Panc1 (cell line): ENCODE measurements at regions not wholly inside any gene's neighbourhood (a gene's known extent, or its start where the extent isn't known, plus 50 kb on each side); places are given as distances from the start of the nearest gene placed in this dataset.

Source experiments
- ATAC-seq: fragments of 200-7000 bp; cut with Tn5 transposase; 2 replicates; pipeline ENCODE4 v1.9.1; 2020; ENCODE audit warnings: mild to moderate bottlenecking, moderate library complexity
- BruUV-seq: library from RNA; stranded (reverse); fragments of 400-500 nt; replicated peaks from 2 replicates; lab custom pipeline; 2021; lab: Mats Ljungman, UMichigan
- CTCF ChIA-PET: fragments of 300-600 bp; sonication (Branson Sonifier 250); formaldehyde crosslinking; loops from one replicate; lab custom pipeline; 2022; ENCODE audit warnings: antibody characterized with exemption; lab: Charles Lee
- POLR2A ChIA-PET: fragments of 300-600 bp; sonication (Branson Sonifier 250); formaldehyde crosslinking; loops from one replicate; lab custom pipeline; 2022; ENCODE audit warnings: antibody characterized with exemption; lab: Charles Lee
- DNase-seq: peaks from one replicate; pipeline ENCODE4 v3.0.0-alpha.2; 2010; ENCODE audit warnings: low read depth, low spot score
- H3K27ac ChIP-seq: 2 replicates; pipeline ENCODE4 v1.5.1; 2011; ENCODE audit warnings: mild to moderate bottlenecking, low read length, inconsistent platforms
- H3K27me3 ChIP-seq: fragments of 200-500 bp; sonication (Bioruptor generic); 2 replicates; pipeline ENCODE4 v1.6.0; 2014; ENCODE audit warnings: low read length, inconsistent platforms; ENCODE audit not compliant: control insufficient read depth, insufficient read depth
- H3K36me3 ChIP-seq: fragments of 200-500 bp; sonication (Bioruptor generic); 2 replicates; pipeline ENCODE4 v1.5.1; 2014; ENCODE audit warnings: inconsistent platforms, mild to moderate bottlenecking, low read length, moderate library complexity; ENCODE audit not compliant: control insufficient read depth, insufficient read depth
- H3K4me1 ChIP-seq: 2 replicates; pipeline ENCODE4 v1.5.1; 2011; ENCODE audit warnings: inconsistent platforms, mild to moderate bottlenecking, low read length, moderate library complexity; ENCODE audit not compliant: control insufficient read depth, insufficient read depth
- H3K4me3 ChIP-seq, 2 experiments: 2 replicates each; pipeline ENCODE4 v1.5.1; 2011 to 2012; ENCODE audit warnings: low read depth in 2 of 2, low read length in 2 of 2, mild to moderate bottlenecking in 2 of 2, inconsistent platforms in 1 of 2, moderate library complexity in 1 of 2
- H3K9me3 ChIP-seq: fragments of 200-500 bp; sonication (Bioruptor generic); 2 replicates; pipeline ENCODE4 v1.5.1; 2014; ENCODE audit warnings: low read depth, mild to moderate bottlenecking, inconsistent platforms, low read length, moderate library complexity; ENCODE audit not compliant: control insufficient read depth, insufficient read depth
- POLR2AphosphoS5 ChIP-seq: IDR thresholded peaks from 2 replicates; pipeline ENCODE4 v1.6.1; 2012; ENCODE audit warnings: mild to moderate bottlenecking, low read depth, low read length, moderate library complexity
- SIN3A ChIP-seq: IDR thresholded peaks from 2 replicates; pipeline ENCODE4 v1.6.1; 2012; ENCODE audit warnings: low read depth, mild to moderate bottlenecking, low read length, moderate library complexity, borderline replicate concordance; ENCODE audit not compliant: insufficient read depth
- TCF7L2 ChIP-seq: IDR thresholded peaks from 2 replicates; pipeline ENCODE4 v1.6.1; 2011; ENCODE audit warnings: mild to moderate bottlenecking, low read depth, low read length, inconsistent platforms
- in situ Hi-C: cut with HindIII; loops from 2 replicates; pipeline ENCODE4 v1.10.0; 2016; ENCODE audit warnings: low sequenced_read_pairs, low pct_unique_long_range_greater_than_20kb
- intact Hi-C: fragments of 100-400 bp; cut with micrococcal nuclease; formaldehyde crosslinking; loops from one replicate; pipeline ENCODE4 v1.10.0; 2022; ENCODE audit not compliant: unreplicated experiment
- TF ChIP-seq, protein P1 (sequence below), 2 experiments: IDR thresholded peaks; 2 replicates each; pipeline ENCODE4 v1.6.1; 2011 to 2012; ENCODE audit warnings: low read depth in 2 of 2, control low read depth in 1 of 2, low read length in 1 of 2, mild to moderate bottlenecking in 1 of 2, moderate library complexity in 1 of 2; ENCODE audit not compliant: insufficient read depth in 1 of 2
- TF ChIP-seq, protein P2 (sequence below): fragments of 450-650 bp; IDR thresholded peaks from 2 replicates; pipeline ENCODE4 v1.5.1; 2017; ENCODE audit warnings: mild to moderate bottlenecking

DNA sequence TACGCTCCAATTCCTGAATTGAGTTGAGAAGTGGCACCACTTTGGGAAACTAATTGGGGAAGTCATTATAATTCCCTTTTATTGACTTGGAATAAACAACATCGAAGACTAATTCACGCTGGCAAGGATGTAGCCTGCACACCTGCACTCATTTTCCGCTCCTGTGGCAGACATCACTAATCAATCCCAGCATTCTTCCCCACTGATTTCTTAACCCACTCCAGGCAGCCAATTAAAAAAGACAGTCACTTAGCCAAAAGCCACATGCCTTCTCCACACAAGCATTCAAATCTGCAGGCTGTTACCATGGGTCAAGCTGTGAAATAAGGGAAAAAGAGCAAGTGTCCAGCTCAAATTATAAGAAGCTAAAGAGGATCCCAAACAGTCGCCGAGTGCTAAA lies 68.2 kb upstream of the HRH2 start:
- in situ Hi-C loops: no loop called here
- POLR2A ChIA-PET: no interaction called here

DNA sequence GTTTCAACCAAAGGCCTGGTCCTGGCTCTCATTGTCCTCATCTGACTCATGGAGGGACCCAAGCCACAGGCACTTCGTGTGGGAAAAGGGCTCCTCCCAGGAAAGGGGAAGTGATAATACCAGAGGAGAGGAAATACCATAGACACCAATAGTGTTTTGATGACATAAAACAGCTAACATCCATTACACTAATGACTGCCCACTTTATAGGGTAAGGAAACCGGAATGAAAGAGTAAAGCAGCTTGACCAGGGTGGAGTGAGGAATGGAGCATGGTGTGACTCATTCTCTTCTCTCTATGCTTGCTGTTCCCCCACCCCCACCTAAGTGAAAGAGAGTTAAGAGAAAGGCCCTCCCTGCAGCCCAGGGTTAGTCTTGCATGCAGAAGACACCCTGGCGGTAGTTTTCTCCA lies 67.4 kb upstream of the HRH2 start:
- BruUV-seq: no TSS peak
- intact Hi-C loops: no loop called here
- H3K36me3 ChIP-seq: no peaks in the 10 kb centered on the region
- no peak for TF ChIP-seq POLR2AphosphoS5
- TF ChIP-seq, protein P1, sequence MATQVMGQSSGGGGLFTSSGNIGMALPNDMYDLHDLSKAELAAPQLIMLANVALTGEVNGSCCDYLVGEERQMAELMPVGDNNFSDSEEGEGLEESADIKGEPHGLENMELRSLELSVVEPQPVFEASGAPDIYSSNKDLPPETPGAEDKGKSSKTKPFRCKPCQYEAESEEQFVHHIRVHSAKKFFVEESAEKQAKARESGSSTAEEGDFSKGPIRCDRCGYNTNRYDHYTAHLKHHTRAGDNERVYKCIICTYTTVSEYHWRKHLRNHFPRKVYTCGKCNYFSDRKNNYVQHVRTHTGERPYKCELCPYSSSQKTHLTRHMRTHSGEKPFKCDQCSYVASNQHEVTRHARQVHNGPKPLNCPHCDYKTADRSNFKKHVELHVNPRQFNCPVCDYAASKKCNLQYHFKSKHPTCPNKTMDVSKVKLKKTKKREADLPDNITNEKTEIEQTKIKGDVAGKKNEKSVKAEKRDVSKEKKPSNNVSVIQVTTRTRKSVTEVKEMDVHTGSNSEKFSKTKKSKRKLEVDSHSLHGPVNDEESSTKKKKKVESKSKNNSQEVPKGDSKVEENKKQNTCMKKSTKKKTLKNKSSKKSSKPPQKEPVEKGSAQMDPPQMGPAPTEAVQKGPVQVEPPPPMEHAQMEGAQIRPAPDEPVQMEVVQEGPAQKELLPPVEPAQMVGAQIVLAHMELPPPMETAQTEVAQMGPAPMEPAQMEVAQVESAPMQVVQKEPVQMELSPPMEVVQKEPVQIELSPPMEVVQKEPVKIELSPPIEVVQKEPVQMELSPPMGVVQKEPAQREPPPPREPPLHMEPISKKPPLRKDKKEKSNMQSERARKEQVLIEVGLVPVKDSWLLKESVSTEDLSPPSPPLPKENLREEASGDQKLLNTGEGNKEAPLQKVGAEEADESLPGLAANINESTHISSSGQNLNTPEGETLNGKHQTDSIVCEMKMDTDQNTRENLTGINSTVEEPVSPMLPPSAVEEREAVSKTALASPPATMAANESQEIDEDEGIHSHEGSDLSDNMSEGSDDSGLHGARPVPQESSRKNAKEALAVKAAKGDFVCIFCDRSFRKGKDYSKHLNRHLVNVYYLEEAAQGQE (IDR thresholded peaks at IDR 0.05; ENCODE audit: insufficient read depth in 1 of 2, low read depth in 2 of 2, low read length in 1 of 2): no peak
- TF ChIP-seq, protein P2, sequence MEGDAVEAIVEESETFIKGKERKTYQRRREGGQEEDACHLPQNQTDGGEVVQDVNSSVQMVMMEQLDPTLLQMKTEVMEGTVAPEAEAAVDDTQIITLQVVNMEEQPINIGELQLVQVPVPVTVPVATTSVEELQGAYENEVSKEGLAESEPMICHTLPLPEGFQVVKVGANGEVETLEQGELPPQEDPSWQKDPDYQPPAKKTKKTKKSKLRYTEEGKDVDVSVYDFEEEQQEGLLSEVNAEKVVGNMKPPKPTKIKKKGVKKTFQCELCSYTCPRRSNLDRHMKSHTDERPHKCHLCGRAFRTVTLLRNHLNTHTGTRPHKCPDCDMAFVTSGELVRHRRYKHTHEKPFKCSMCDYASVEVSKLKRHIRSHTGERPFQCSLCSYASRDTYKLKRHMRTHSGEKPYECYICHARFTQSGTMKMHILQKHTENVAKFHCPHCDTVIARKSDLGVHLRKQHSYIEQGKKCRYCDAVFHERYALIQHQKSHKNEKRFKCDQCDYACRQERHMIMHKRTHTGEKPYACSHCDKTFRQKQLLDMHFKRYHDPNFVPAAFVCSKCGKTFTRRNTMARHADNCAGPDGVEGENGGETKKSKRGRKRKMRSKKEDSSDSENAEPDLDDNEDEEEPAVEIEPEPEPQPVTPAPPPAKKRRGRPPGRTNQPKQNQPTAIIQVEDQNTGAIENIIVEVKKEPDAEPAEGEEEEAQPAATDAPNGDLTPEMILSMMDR: no peak
- TF ChIP-seq TCF7L2: no peak
- TF ChIP-seq SIN3A: no peak
- H3K4me3 ChIP-seq: no peak overlapping the region
- ATAC-seq (no peak), DNase-seq (no peak)
- in situ Hi-C loops: no loop called here
- no peaks in the 10 kb centered on the region for H3K4me1 ChIP-seq
- H3K27me3 ChIP-seq: peaks cover 6% of the 10 kb centered on the region; the same call in 1 of the 2 replicates
- ChIA-PET CTCF (no interaction called here), POLR2A (no interaction called here)
- no peak overlapping the region for H3K27ac ChIP-seq
- H3K9me3 ChIP-seq: no peaks in the 10 kb centered on the region

More for the DNA sequence above, 68.2 kb upstream of the HRH2 start:
- no peak overlapping the region for H3K4me3 ChIP-seq
- intact Hi-C loops: no loop called here
- ATAC-seq: no peak
- H3K4me1 ChIP-seq: no peaks in the 10 kb centered on the region
- no peak for DNase-seq
- no peaks in the 10 kb centered on the region for H3K9me3 ChIP-seq
- BruUV-seq: no TSS peak
- TF ChIP-seq POLR2AphosphoS5 (no peak), SIN3A (no peak), TCF7L2 (no peak)
- TF ChIP-seq, protein P2: no peak
- TF ChIP-seq, protein P1 (IDR thresholded peaks at IDR 0.05; ENCODE audit: insufficient read depth in 1 of 2, low read depth in 2 of 2, low read length in 1 of 2): no peak
- no peaks in the 10 kb centered on the region for H3K36me3 ChIP-seq
- peaks cover 9% of the 10 kb centered on the region for H3K27me3 ChIP-seq
- H3K27ac ChIP-seq: no peak overlapping the region
- CTCF ChIA-PET: no interaction called here
